ENCODE measurements at regions not wholly inside any gene's neighbourhood (a gene's known extent, or its start where the extent isn't known, plus 50 kb on each side); places are given as distances from the start of the nearest gene placed in this dataset.
"Not testable (repeated sequence)": the region's sequence is repeated elsewhere in the genome, so short reads cannot be mapped to it uniquely, and the experiment has no call there.

DNA sequence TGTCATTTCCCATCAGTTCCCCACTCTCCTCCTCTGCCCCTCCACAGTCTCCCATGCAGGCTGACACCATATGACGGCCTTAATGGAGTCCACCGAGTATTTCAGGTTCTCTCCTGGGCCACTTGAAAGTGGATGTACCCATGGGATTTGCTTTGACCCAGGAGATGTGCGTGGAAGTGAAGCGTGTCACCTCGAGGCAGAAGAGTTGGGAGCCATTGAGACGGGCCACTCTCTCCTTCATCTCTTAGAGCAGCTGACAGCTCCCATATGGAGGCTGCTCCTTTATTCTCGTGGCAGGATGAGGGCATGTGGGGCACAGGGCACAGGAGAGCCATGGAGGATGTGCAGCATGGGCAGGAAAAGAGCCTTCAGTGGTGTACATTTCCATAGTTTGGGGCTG lies 144.7 kb upstream of the CRYM start:
- not testable (repeated sequence) for DNase-seq

DNA sequence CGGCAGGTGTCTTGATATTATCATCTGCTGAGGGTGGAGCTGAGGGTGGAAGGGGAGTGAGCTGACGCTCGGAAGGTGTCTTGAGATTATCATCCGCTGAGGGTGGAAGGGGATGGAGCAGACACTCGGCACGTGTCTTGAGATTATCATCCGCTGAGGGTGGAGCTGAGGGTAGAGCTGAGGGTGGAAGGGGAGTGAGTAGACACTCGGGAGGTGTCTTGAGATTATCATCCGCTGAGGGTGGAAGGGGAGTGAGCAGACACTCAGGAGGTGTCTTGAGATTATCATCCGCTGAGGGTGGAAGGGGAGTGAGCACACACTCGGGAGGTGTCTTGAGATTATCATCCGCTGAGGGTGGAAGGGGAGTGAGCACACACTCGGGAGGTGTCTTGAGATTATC lies 126.6 kb upstream of the CRYM start:
- not testable (repeated sequence) for DNase-seq

DNA sequence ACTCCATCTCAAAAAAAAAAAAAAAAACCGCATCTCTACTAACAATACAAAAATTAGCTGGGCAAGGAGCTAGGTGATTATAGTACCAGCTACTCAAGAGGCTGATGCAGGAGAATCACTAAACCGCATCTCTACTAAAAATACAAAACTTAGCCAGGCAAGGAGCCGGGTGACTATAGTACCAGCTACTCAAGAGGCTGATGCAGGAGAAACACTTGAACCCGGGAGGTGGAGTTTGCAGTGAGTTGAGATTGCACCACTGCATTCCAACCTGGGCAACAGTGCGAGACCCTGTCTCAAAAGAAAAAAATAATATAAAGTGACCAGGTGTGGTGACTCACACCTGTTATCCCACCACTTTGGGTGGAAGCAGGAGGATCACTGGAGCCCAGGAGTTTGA lies 119.8 kb upstream of the CRYM start:
- not testable (repeated sequence) for DNase-seq

- DNase-seq = not testable (repeated sequence)
Measured at GRCh38 chr16:21396545-21396944, 118.5 kb upstream of the CRYM start.

- DNase-seq = not testable (repeated sequence)
Measured at GRCh38 chr16:21390634-21391033, 112.5 kb upstream of the CRYM start.

- DNase-seq = not testable (repeated sequence)
Measured at GRCh38 chr16:21389860-21390259, 111.8 kb upstream of the CRYM start.

DNA sequence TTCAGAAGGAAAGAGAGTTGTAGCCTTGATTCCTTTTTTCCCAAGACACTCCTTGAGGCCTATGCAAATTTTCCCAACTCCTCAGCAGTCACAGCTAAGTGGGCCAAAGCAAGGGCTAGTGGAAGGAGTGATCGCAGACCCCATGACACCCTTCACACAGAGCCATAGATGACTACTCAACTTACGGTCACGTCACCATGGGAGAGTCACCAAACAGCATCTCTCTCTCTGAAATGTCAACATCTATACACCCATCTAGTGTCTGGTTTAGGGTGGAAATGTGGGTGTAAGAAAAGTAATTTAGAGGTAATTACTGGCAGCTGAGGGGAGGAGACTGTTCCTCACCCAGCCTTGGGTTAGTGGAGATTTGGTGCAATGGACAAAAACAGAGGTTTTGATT lies 109.7 kb upstream of the CRYM start:
- not testable (repeated sequence) for DNase-seq

DNA sequence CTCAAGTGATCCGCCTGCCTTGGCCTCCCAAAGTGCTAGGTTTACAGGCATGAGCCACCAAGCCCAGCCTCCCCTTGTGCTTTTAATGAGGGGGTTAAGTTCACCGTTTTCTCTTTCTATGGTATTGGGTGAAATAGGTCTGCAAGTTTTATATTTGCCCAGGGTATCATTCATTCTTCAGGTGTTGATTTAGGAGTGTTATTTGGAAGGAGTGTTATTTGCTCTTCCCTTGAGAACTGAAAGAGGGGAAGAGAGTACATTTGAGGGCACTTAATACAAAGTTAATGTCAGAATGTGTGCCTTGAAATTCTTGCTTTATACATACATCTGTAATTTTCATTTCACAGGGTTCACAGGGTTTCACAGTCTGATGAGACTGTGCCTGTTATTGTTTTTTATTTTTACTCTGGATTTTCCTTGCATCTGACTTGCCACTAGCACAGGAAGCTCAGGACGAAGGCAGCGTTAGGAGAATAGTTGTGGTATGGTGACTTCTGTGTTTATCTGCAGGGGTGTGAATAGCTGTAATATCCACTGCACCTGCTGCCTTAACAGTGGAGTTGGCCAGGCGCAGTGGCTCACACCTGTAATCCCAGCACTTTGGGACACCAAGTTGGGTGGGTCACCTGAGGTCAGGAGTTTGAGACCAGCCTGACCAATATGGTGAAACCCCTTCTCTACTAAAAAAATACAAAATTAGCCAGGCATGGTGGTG lies 108.3 kb upstream of the CRYM start:
- DNase-seq = not testable (repeated sequence)

- DNase-seq = not testable (repeated sequence)
Measured at GRCh38 chr16:21383682-21384081, 105.6 kb upstream of the CRYM start.

GRCh38 chr16:21379645-21380044 lies 101.6 kb upstream of the CRYM start:
- DNase-seq = not testable (repeated sequence)

DNA sequence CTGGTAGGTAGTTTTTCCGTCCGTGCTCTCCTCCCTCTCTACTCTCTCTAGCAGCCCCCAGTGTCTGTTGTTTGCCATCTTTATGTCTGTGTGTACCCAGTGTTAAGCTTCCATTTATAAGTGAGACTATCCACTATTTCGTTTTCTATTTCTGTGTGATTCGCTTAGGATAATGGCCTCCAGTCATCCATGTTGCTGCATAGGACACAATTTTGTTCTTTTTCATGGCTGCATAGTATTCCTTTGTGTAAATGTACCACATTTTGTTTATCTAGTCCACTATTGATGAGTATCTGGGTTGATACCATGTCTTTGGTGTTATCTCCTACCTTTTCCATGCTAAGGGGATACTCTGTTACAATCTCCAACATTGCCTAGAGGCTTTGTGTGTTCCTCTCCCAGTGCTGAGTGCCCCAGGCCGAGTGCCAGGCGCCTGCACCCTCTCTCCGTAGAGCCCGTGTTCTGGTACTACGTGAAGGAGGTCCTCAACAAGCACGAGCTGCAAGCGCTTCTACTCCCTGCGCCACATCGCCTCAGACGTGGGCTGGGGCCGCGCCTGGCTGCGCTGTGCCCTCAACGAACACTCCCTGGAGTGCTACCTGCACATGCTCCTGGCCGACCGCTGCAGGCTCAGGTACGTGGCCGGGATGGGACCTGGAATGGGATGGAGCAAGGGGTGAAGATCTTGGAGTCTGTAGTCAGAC lies 98.3 kb upstream of the CRYM start:
- DNase-seq = not testable (repeated sequence)

DNA sequence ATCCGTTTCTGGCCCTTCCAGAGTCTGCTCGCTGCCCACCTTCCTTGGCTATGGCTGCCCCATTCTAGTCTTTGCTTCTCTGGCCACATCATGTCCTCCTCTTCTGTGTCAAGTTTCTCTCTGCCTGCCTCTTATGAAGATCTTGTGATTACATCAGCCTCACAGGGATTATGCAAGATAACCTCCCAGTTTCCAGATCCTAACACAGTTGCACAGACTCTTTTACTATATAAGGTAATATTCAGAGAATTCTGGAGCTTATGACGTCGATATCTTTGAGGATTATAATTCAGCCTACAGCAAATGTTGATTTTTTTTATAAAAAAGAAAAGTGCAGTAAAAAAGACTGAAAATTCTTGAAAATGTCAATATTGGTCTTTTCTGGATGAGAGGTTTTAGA lies 97.2 kb upstream of the CRYM start:
- DNase-seq = not testable (repeated sequence)

DNA sequence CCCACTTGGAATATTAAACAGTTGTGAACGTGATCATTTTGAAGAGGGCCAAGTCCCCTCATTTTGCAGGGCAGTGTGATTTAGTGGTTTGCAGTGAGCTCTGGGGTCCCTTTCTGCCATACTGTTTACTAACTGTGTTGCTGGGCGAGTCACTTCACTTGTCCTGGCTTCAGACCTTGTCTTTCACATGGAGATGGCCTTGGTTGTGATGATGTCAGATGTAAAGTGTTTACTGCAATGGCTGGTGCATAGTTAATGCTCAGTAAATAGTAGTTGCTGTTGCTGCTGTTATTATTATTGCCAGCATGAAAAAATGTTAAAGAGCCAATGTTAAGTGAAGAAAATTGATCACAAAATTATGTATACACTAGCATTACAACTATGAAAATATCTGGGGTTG lies 95.4 kb upstream of the CRYM start:
- not testable (repeated sequence) for DNase-seq

GRCh38 chr16:21372862-21373261 lies 94.8 kb upstream of the CRYM start:
- DNase-seq = not testable (repeated sequence)

DNA sequence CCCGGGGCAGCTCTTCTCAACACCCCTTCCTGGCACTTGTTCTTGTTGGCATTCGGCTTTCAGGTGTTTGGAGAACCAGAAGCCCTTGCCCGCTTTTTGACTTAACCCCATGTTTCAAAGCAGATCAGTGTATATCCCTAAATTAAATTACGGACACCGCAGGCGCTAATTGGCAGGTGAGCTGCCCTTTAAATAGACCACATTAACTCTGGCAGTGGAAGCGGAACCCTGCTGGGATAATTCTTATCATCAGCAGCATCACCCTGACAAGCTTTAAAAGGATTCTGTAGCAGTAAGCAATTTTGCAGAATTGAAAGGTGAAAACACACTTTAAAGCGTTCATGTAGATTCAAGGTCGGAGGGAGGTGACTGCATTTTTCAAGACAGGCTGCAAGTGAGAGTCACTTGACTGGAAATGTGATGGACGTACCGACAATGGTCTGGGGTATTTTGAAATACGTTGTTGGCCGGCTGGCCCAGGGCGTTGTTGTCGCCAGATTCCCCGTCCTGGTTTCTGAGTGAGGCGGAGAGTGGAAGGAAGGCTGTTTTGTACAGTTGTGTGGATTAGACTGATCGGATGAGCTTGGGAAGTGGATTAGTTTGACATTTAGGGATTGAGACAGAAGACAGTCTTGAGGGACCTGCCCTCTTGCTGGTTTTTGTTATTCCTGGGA lies 94.2 kb upstream of the CRYM start:
- not testable (repeated sequence) for DNase-seq

DNA sequence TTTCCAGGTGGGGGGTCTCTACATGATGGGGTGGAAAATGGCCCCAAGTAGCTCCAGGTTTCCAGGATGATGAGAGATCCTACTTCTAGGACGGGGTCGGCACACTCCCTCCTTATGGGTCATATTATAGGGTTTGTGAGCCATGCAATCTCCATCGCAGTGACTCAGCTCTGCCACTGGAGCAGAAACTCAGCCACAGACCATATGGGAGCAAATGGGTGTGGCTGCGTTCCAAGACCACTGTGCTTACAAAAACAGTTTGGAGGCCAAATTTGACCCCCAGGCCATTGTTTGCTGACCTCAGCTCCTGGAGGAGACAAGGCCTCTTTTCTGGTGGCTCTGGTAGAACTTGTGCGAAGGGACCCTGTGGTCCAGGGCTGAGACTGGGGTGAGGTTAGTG lies 92.7 kb upstream of the CRYM start:
- DNase-seq = not testable (repeated sequence)

- not testable (repeated sequence) for DNase-seq
Measured at GRCh38 chr16:21368973-21369942, 91.2 kb upstream of the CRYM start.

DNA sequence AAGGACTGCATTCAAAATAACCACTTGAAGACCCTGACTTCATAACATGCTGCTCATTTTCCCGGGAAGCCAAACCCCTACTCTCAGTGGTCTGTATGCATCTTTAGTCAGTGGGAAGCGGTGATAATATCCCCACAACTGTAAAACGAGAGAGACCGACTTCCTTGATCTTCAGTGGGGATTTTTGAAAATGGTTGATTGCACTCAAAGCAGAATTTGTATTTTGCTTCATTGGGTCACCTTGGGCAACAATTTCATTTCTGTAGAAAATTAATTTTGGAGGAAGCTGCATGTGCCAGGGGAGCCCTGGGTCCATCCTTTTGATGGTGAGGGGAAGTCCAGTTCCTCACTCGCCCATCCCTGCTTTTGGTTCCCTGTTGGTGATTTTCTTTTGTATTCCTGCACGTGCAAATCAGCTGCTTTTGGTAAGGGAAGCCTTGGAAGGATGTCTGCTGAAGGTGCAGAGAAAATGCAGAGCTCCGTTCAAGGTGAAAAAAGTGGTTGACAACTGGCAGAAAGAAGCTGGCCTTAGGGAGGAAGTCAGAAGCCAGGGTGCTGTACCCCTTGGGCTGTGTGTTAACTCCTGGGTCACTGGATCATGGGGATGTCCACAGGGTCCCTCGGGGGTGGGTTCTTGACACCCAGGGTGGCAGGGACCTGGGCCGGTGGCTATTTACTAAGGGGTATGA lies 89.8 kb upstream of the CRYM start:
- DNase-seq = not testable (repeated sequence)

DNA sequence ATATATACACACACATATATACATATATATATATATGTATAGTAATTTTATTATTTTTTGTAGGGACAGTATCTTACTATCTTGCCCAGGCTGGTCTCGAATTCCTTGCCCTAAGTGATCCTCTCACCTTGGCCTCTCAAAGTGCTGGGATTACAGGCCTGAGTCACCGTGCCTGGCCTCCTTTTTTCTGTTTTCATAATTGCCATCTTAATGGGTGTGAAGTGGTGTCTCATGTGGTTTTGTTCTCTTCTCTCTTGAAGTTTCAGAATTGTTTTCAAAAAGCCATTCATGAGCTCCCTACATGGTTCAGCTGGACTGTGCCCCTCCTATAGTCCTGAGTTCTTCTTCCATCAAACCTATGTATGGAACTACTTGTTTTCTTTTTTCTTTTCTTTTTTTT lies 88.9 kb upstream of the CRYM start:
- DNase-seq = peak; percentile 37

DNA sequence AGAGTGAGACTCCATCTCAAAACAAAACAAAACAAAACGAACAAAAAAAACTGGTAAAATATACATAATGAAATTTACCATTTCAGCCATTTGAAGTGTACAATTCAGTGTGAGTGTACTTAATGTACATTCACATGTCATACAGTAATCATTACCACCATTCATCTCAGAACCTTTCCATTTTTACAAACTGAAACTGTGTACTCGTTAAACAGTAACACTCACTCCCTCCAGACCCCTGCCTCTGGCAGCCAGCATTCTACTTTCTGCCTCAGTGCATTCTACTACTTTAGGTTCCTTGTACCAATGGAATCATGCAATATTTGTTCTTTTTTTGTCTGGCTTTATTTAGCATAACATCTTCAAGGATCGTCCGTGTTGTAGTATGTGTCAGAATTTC lies 87.5 kb upstream of the CRYM start:
- DNase-seq = peak; percentile 11

- DNase-seq = not testable (repeated sequence)
Measured at GRCh38 chr16:21363550-21364223, 85.6 kb upstream of the CRYM start.
